ENCODE measurements at regions not wholly inside any gene's neighbourhood (a gene's known extent, or its start where the extent isn't known, plus 50 kb on each side); places are given as distances from the start of the nearest gene placed in this dataset.

- no peaks in the 10 kb centered on the region for H3K9me3 ChIP-seq
- no peak overlapping the region for H3K27ac ChIP-seq
- no peak for TF ChIP-seq CTCF (IDR thresholded peaks at IDR 0.05)
- H3K4me1 ChIP-seq: no peaks in the 10 kb centered on the region
- H3K4me3 ChIP-seq: no peak overlapping the region
- intact Hi-C loops (cut with DNase I; ENCODE audit: low total_unique reads): no loop called here
- DNase-seq: no peak
- H3K27me3 ChIP-seq: no peaks in the 10 kb centered on the region
- no peaks in the 10 kb centered on the region for H3K36me3 ChIP-seq
These were observed 143.6 kb upstream of the CCNG1 start for GRCh38 chr5:163293836-163294235.

GRCh38 chr5:163303718-163304117 lies 133.7 kb upstream of the CCNG1 start:
- no peak overlapping the region for H3K4me3 ChIP-seq
- no peaks in the 10 kb centered on the region for H3K9me3 ChIP-seq
- intact Hi-C loops (cut with DNase I; ENCODE audit: low total_unique reads): no loop called here
- no peak for TF ChIP-seq CTCF (IDR thresholded peaks at IDR 0.05)
- DNase-seq: no peak
- no peaks in the 10 kb centered on the region for H3K27me3 ChIP-seq
- H3K4me1 ChIP-seq: no peaks in the 10 kb centered on the region
- H3K27ac ChIP-seq: no peak overlapping the region
- H3K36me3 ChIP-seq: no peaks in the 10 kb centered on the region

GRCh38 chr5:163305655-163306054 lies 131.7 kb upstream of the CCNG1 start:
- no peaks in the 10 kb centered on the region for H3K27me3 ChIP-seq
- no peaks in the 10 kb centered on the region for H3K36me3 ChIP-seq
- intact Hi-C loops (cut with DNase I; ENCODE audit: low total_unique reads): no loop called here
- H3K4me1 ChIP-seq: no peaks in the 10 kb centered on the region
- H3K27ac ChIP-seq: no peak overlapping the region
- no peak for DNase-seq
- TF ChIP-seq CTCF (IDR thresholded peaks at IDR 0.05): no peak
- no peak overlapping the region for H3K4me3 ChIP-seq
- no peaks in the 10 kb centered on the region for H3K9me3 ChIP-seq

GRCh38 chr5:163306421-163306820 lies 131.0 kb upstream of the CCNG1 start:
- no peaks in the 10 kb centered on the region for H3K36me3 ChIP-seq
- no peaks in the 10 kb centered on the region for H3K4me1 ChIP-seq
- H3K27me3 ChIP-seq: no peaks in the 10 kb centered on the region
- intact Hi-C loops (cut with DNase I; ENCODE audit: low total_unique reads): no loop called here
- no peak for DNase-seq
- no peaks in the 10 kb centered on the region for H3K9me3 ChIP-seq
- no peak for TF ChIP-seq CTCF (IDR thresholded peaks at IDR 0.05)
- no peak overlapping the region for H3K4me3 ChIP-seq
- no peak overlapping the region for H3K27ac ChIP-seq

- Histone ChIP-seq H3K36me3 (no peaks in the 10 kb centered on the region), H3K9me3 (peaks cover 0 to 9% (median 7%) of the 10 kb centered on the region in 3 donors), H3K27me3 (no peaks in the 10 kb centered on the region), H3K27ac (no peak overlapping the region), H3K4me3 (no peak overlapping the region), H3K4me1 (no peaks in the 10 kb centered on the region)
- no peak for TF ChIP-seq CTCF (IDR thresholded peaks at IDR 0.05)
- intact Hi-C loops (cut with DNase I; ENCODE audit: low total_unique reads): no loop called here
- DNase-seq: no peak
These were observed 127.5 kb upstream of the CCNG1 start for GRCh38 chr5:163309914-163310313.

GRCh38 chr5:163310997-163311396 lies 126.4 kb upstream of the CCNG1 start:
- no peak for DNase-seq
- no peak overlapping the region for H3K4me3 ChIP-seq
- intact Hi-C loops (cut with DNase I; ENCODE audit: low total_unique reads): no loop called here
- no peak for TF ChIP-seq CTCF (IDR thresholded peaks at IDR 0.05)
- no peaks in the 10 kb centered on the region for H3K4me1 ChIP-seq
- H3K36me3 ChIP-seq: no peaks in the 10 kb centered on the region
- no peaks in the 10 kb centered on the region for H3K27me3 ChIP-seq
- H3K27ac ChIP-seq: no peak overlapping the region
- peaks cover 0 to 9% (median 7%) of the 10 kb centered on the region in 3 donors for H3K9me3 ChIP-seq
